ENCODE measurements at regions not wholly inside any gene's neighbourhood (a gene's known extent, or its start where the extent isn't known, plus 50 kb on each side); places are given as distances from the start of the nearest gene placed in this dataset.

- no peak for TF ChIP-seq EP300 (IDR thresholded peaks at IDR 0.05)
- no peak for TF ChIP-seq POLR2A (IDR thresholded peaks at IDR 0.05)
These were observed 131.7 kb upstream of the FSHR start for GRCh38 chr2:49286045-49286444.

Measured in ovary (tissue), 1 donor.